SU-DHL-6 (cell line): ENCODE measurements at regions not wholly inside any gene's neighbourhood (a gene's known extent, or its start where the extent isn't known, plus 50 kb on each side); places are given as distances from the start of the nearest gene placed in this dataset.
A peak's percentile ranks its signal among the peaks of the same experiment; 100 is the strongest.

ENCODE experiments used
- H2AFZ ChIP-seq: fragments of 200-600 bp; sonication (generic); 2 replicates; pipeline ENCODE4 v1.6.1; 2014; ENCODE audit warnings: low read depth, mild to moderate bottlenecking, moderate library complexity, mixed read lengths, antibody characterized with exemption, low read length; ENCODE audit not compliant: severe bottlenecking
- H3F3A ChIP-seq: fragments of 200-600 bp; shearing (Covaris generic); 2 replicates; pipeline ENCODE4 v1.6.0; 2016; ENCODE audit warnings: antibody characterized with exemption, mild to moderate bottlenecking; ENCODE audit not compliant: insufficient read depth
- H3K27ac ChIP-seq: fragments of 200-600 bp; sonication (generic); 2 replicates; pipeline ENCODE4 v1.5.1; 2016; ENCODE audit warnings: low read depth, mild to moderate bottlenecking, low read length, moderate library complexity, mixed read lengths
- H3K27me3 ChIP-seq: fragments of 200-600 bp; sonication (generic), shearing (Covaris generic); 2 replicates; pipeline ENCODE4 v1.6.0; 2014; ENCODE audit warnings: mild to moderate bottlenecking, low read length
- H3K36me3 ChIP-seq: fragments of 200-600 bp; sonication (generic); 2 replicates; pipeline ENCODE4 v1.6.1; 2014; ENCODE audit warnings: mild to moderate bottlenecking, low read length, mixed read lengths
- H3K4me2 ChIP-seq: fragments of 300-600, 200-600 bp; shearing (Covaris generic), sonication (generic); 2 replicates; pipeline ENCODE4 v1.6.0; 2014; ENCODE audit warnings: low read length, low read depth, mild to moderate bottlenecking; ENCODE audit not compliant: poor library complexity, severe bottlenecking
- H3K4me3 ChIP-seq: fragments of 200-600 bp; sonication (generic); 2 replicates; pipeline ENCODE4 v1.5.1; 2014; ENCODE audit warnings: antibody characterized with exemption, low read length, mild to moderate bottlenecking, mixed read lengths; ENCODE audit not compliant: insufficient read depth, poor library complexity, severe bottlenecking
- H3K79me2 ChIP-seq: fragments of 200-600 bp; sonication (generic); 2 replicates; pipeline ENCODE4 v1.6.1; 2014; ENCODE audit warnings: mild to moderate bottlenecking, low read length, moderate library complexity; ENCODE audit not compliant: insufficient read depth
- H3K9ac ChIP-seq: fragments of 200-600 bp; sonication (generic); 2 replicates; pipeline ENCODE4 v1.7.0; 2014; ENCODE audit warnings: mild to moderate bottlenecking, low read length
- H3K9me2 ChIP-seq: fragments of 200-600 bp; sonication (generic); replicated peaks from 2 replicates; pipeline ENCODE4 v1.6.1; 2014; ENCODE audit warnings: low read length; ENCODE audit not compliant: insufficient read depth
- H3K9me3 ChIP-seq: fragments of 200-600 bp; sonication (generic); 2 replicates; pipeline ENCODE4 v1.6.1; 2014; ENCODE audit warnings: low read length, mixed read lengths; ENCODE audit not compliant: insufficient read depth
- H4K20me1 ChIP-seq: fragments of 200-600 bp; sonication (generic); 2 replicates; pipeline ENCODE4 v1.6.1; 2014; ENCODE audit warnings: low read depth, mild to moderate bottlenecking, antibody characterized with exemption, low read length, moderate library complexity, mixed read lengths
- CTCF ChIP-seq: fragments of 200-600 bp; sonication (generic); IDR thresholded peaks from one replicate; pipeline ENCODE4 v1.5.1; 2017; ENCODE audit warnings: antibody characterized with exemption, mild to moderate bottlenecking, low read length, moderate library complexity; ENCODE audit not compliant: insufficient read depth, poor library complexity, severe bottlenecking
- EZH2phosphoT487 ChIP-seq: fragments of 200-600 bp; sonication (generic), shearing (Covaris generic); conservative IDR thresholded peaks from 2 replicates; pipeline ENCODE4 v1.6.1; 2018; ENCODE audit warnings: mild to moderate bottlenecking, antibody characterized with exemption, low read length, moderate library complexity, mixed read lengths

- Histone ChIP-seq H3K27me3 (no peaks in the 10 kb centered on the region), H3K4me3 (no peak overlapping the region), H2AFZ (peak overlapping the region; percentile 9), H3K9me3 (no peaks in the 10 kb centered on the region), H3K9ac (no peak overlapping the region), H3K36me3 (no peaks in the 10 kb centered on the region), H3F3A (no peaks in the 10 kb centered on the region), H3K79me2 (no peaks in the 10 kb centered on the region), H3K4me2 (no peak overlapping the region), H4K20me1 (no peaks in the 10 kb centered on the region), H3K9me2 (no peaks in the 10 kb centered on the region), H3K27ac (no peak overlapping the region)
- no peak for TF ChIP-seq CTCF
- no peak for TF ChIP-seq EZH2phosphoT487
Measured at GRCh38 chr2:194745557-194746146, 911.4 kb upstream of the SLC39A10 start.

- Histone ChIP-seq H4K20me1 (no peaks in the 10 kb centered on the region), H3F3A (no peaks in the 10 kb centered on the region), H3K27ac (no peak overlapping the region), H3K9me3 (no peaks in the 10 kb centered on the region), H3K36me3 (no peaks in the 10 kb centered on the region), H3K9me2 (no peaks in the 10 kb centered on the region), H2AFZ (no peak overlapping the region), H3K4me2 (no peak overlapping the region), H3K4me3 (no peak overlapping the region), H3K27me3 (no peaks in the 10 kb centered on the region), H3K79me2 (no peaks in the 10 kb centered on the region), H3K9ac (no peak overlapping the region)
- no peak for TF ChIP-seq CTCF
- no peak for TF ChIP-seq EZH2phosphoT487
Measured at GRCh38 chr2:194742706-194743105, 914.3 kb upstream of the SLC39A10 start.

- Histone ChIP-seq H3K9me3 (no peaks in the 10 kb centered on the region), H3K9me2 (no peaks in the 10 kb centered on the region)
- TF ChIP-seq CTCF = no peak
- no peak for TF ChIP-seq EZH2phosphoT487
Measured at GRCh38 chr2:194739217-194739616, 917.8 kb upstream of the SLC39A10 start.

More at GRCh38 chr2:194739217-194739616, 917.8 kb upstream of the SLC39A10 start:
- no peaks in the 10 kb centered on the region for H3K36me3 ChIP-seq
- H4K20me1 ChIP-seq = no peaks in the 10 kb centered on the region
- H2AFZ ChIP-seq = no peak overlapping the region
- H3K4me3 ChIP-seq = no peak overlapping the region
- H3K27me3 ChIP-seq = no peaks in the 10 kb centered on the region
- H3K4me2 ChIP-seq = no peak overlapping the region
- H3K79me2 ChIP-seq = no peaks in the 10 kb centered on the region
- H3F3A ChIP-seq = no peaks in the 10 kb centered on the region
- H3K27ac ChIP-seq = no peak overlapping the region
- H3K9ac ChIP-seq = no peak overlapping the region
